Common myeloid progenitor, CD34-positive (primary cell): ENCODE measurements at regions not wholly inside any gene's neighbourhood (a gene's known extent, or its start where the extent isn't known, plus 50 kb on each side); places are given as distances from the start of the nearest gene placed in this dataset.

Source experiments
- CTCF ChIA-PET: fragments of 350-600 bp; sonication (Branson Sonifier 250); formaldehyde crosslinking; loops from one replicate; lab custom pipeline; 2021; ENCODE audit warnings: antibody characterized with exemption; lab: Charles Lee
- POLR2A ChIA-PET: fragments of 350-600 bp; sonication (Branson Sonifier 250); formaldehyde crosslinking; loops from one replicate; lab custom pipeline; 2021; ENCODE audit warnings: antibody characterized with exemption; lab: Charles Lee
- DNase-seq, 3 donors: peaks; one replicate each; pipeline versions ENCODE4 v3.0.0 to v3.0.0-alpha.2; 2013
- H3K27ac ChIP-seq, 2 experiments: 1 replicate in 1 of 2; 2 replicates in 1 of 2; pipeline ENCODE4 v1.7.0; 2013; ENCODE audit warnings: inconsistent platforms in 2 of 2, low read length in 2 of 2, mild to moderate bottlenecking in 2 of 2, low read depth in 1 of 2, moderate library complexity in 1 of 2; ENCODE audit not compliant: severe bottlenecking in 2 of 2, insufficient read depth in 1 of 2, poor library complexity in 1 of 2
- H3K27me3 ChIP-seq, 5 experiments: replicated peaks in 2 of 5; 1 replicate in 3 of 5; 2 replicates in 2 of 5; pipeline versions ENCODE4 v1.6.1 to v1.7.0; 2013; ENCODE audit warnings: low read length in 4 of 5, mild to moderate bottlenecking in 2 of 5, moderate library complexity in 2 of 5, inconsistent platforms in 1 of 5; ENCODE audit not compliant: insufficient read depth in 5 of 5, control insufficient read depth in 4 of 5
- H3K36me3 ChIP-seq, 4 experiments: 1 replicate in 2 of 4; 2 replicates in 2 of 4; pipeline versions ENCODE4 v1.6.1 to v1.7.0; 2013; ENCODE audit warnings: low read length in 3 of 4, control low read depth in 1 of 4, mild to moderate bottlenecking in 1 of 4; ENCODE audit not compliant: control insufficient read depth in 4 of 4, insufficient read depth in 4 of 4
- H3K4me1 ChIP-seq, 4 experiments: 1 replicate in 3 of 4; 2 replicates in 1 of 4; pipeline versions ENCODE4 v1.6.1 to v1.7.1; 2013; ENCODE audit warnings: low read length in 3 of 4, mild to moderate bottlenecking in 3 of 4, control low read depth in 1 of 4, inconsistent platforms in 1 of 4, moderate library complexity in 1 of 4; ENCODE audit not compliant: control insufficient read depth in 4 of 4, insufficient read depth in 4 of 4; ENCODE audit errors: control extremely low read depth in 1 of 4
- H3K4me3 ChIP-seq, 7 experiments: 1 replicate in 4 of 7; 2 replicates in 3 of 7; pipeline versions ENCODE4 v1.5.1 to v1.7.0; 2013; ENCODE audit warnings: mild to moderate bottlenecking in 7 of 7, low read length in 6 of 7, moderate library complexity in 6 of 7, inconsistent platforms in 2 of 7, low read depth in 2 of 7, control low read depth in 1 of 7; ENCODE audit not compliant: insufficient read depth in 4 of 7, control insufficient read depth in 1 of 7; ENCODE audit errors: extremely low read depth in 1 of 7
- H3K9me3 ChIP-seq, 5 experiments: 1 replicate in 4 of 5; 2 replicates in 1 of 5; pipeline versions ENCODE4 v1.6.1 to v1.7.1; 2013; ENCODE audit warnings: low read length in 4 of 5, mild to moderate bottlenecking in 2 of 5, inconsistent platforms in 1 of 5, low read depth in 1 of 5, moderate library complexity in 1 of 5; ENCODE audit not compliant: control insufficient read depth in 4 of 5, insufficient read depth in 2 of 5; ENCODE audit errors: control extremely low read depth in 1 of 5
- WGBS: methylation state at CpG from one replicate; pipeline ENCODE4 v1.1.5; 2013; ENCODE audit not compliant: insufficient coverage; 5-methylcytosine and 5-hydroxymethylcytosine counted together

DNA sequence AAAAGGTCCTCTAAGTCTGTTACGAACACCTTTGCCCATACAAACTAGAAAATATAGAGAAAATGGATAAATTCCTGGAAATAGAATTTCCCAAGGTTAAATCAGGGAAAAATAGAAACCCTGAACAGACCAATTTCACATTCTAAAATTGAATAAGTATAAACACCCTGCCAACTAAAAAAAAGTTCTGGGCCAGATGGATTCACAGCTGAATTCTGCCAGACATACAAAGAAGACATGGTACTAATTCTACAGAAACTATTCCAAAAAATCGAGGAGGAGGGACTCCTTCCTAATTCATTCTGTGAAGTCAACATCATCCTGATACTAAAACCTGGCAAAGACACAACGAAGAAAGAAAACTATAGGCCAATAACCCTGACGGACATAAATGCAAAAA is 400.4 kb upstream of the SEMA3A start:
- H3K36me3 ChIP-seq = no peaks in the 10 kb centered on the region
- H3K27me3 ChIP-seq = no peaks in the 10 kb centered on the region
- H3K9me3 ChIP-seq = peaks cover 0 to 2% (median 0%) of the 10 kb centered on the region in 5 experiments
- no peak for DNase-seq
- ChIA-PET POLR2A (no interaction called here), CTCF (no interaction called here)
- 93% methylated on average over 2 of the region's 4 CpGs for WGBS
- no peak overlapping the region for H3K4me3 ChIP-seq
- H3K4me1 ChIP-seq = no peaks in the 10 kb centered on the region
- no peak overlapping the region for H3K27ac ChIP-seq

DNA sequence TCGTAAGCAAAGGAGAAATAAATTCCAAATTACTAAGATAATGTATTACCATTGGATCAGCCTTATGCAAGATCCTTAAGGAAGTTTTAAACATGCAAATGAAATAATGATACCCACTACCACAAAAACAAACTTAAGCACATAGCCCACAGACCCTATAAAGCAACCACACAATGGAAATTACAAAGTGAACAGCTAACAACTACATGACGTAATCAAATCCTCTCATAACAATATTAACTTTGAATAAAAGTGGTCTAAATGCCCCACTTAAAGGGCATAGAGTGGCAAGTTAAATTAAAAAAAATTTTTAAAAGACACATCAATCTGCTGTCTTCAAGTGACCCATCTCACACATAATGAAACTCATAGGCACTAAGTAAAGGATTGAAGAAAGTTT is 397.3 kb upstream of the SEMA3A start:
- Histone ChIP-seq H3K9me3 (peaks cover 0 to 2% (median 0%) of the 10 kb centered on the region in 5 experiments), H3K4me1 (no peaks in the 10 kb centered on the region), H3K4me3 (no peak overlapping the region), H3K27ac (no peak overlapping the region), H3K36me3 (no peaks in the 10 kb centered on the region), H3K27me3 (no peaks in the 10 kb centered on the region)
- no CpG with 5 or more reads among the region's 2 CpGs for WGBS
- ChIA-PET POLR2A (no interaction called here), CTCF (no interaction called here)
- DNase-seq = no peak

DNA sequence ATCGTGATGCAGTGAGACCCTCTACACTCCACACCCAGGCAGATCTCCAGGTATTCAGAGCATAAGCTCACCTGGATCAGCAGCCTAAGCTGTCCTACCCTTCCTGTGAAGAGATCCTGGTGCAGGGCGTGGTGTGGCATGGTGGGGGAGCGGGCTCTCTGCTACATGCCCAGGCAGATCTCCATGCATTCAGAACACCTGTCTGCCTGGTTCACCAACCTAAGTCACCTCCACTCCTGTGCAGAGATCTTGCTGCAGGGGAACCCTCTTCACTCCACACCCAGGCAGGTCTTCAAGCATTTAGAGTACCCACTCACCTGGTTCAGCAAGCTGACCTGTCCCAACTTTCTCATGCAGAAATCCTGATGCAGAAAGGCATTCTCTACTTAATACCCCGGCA is 394.4 kb upstream of the SEMA3A start:
- ChIA-PET CTCF (no interaction called here), POLR2A (no interaction called here)
- DNase-seq = no peak
- no peaks in the 10 kb centered on the region for H3K9me3 ChIP-seq
- no peaks in the 10 kb centered on the region for H3K27me3 ChIP-seq
- 100% methylated on average over 3 of the region's 4 CpGs for WGBS
- no peak overlapping the region for H3K4me3 ChIP-seq
- no peaks in the 10 kb centered on the region for H3K36me3 ChIP-seq
- H3K27ac ChIP-seq = no peak overlapping the region
- H3K4me1 ChIP-seq = no peaks in the 10 kb centered on the region

DNA sequence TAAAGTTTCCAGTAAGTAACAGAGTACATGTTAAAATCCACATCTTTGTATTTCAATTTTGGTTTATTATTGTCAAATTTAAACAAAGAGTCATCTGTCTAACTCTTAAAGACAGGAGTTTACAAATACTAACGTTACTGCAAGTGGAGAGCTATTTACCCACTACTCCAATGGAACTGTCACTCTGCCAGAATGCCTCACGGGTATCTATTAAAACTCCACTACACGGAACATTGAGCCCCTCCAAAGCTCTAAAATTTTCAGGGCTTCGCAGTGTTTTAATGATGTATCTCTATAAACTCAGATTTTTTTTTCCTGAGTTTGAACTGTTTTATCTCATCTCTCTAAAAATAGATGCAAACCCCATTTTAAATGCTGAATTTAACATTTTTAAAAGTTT is 388.7 kb upstream of the SEMA3A start:
- Histone ChIP-seq H3K4me1 (no peaks in the 10 kb centered on the region), H3K27ac (no peak overlapping the region), H3K36me3 (no peaks in the 10 kb centered on the region), H3K9me3 (no peaks in the 10 kb centered on the region), H3K27me3 (no peaks in the 10 kb centered on the region), H3K4me3 (no peak overlapping the region)
- ChIA-PET CTCF (no interaction called here), POLR2A (no interaction called here)
- no peak for DNase-seq
- 95% methylated on average over 2 of the region's 4 CpGs for WGBS

DNA sequence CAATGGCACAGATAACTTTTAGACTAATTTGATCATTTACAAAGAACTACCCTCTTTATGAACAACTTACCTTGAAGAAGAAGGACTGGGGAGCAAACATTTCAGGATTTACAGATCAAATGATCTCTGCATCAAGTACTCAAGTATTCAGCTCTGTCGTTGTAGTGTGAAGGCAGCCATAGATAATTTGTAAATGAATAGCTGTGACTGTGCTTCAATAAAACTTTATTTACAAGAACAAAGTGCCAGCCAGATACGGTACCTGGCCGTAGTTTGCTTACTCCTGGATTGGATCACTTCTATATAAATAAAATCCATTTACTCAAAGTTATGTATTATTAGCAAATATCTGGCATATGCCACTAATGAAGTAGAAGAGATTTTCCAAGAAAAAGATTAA is 388.2 kb upstream of the SEMA3A start:
- WGBS = no CpG with 5 or more reads among the region's 3 CpGs
- Histone ChIP-seq H3K27ac (no peak overlapping the region), H3K36me3 (no peaks in the 10 kb centered on the region), H3K9me3 (no peaks in the 10 kb centered on the region), H3K4me3 (no peak overlapping the region), H3K27me3 (no peaks in the 10 kb centered on the region), H3K4me1 (no peaks in the 10 kb centered on the region)
- DNase-seq = no peak
- CTCF ChIA-PET = no interaction called here
- POLR2A ChIA-PET = no interaction called here

DNA sequence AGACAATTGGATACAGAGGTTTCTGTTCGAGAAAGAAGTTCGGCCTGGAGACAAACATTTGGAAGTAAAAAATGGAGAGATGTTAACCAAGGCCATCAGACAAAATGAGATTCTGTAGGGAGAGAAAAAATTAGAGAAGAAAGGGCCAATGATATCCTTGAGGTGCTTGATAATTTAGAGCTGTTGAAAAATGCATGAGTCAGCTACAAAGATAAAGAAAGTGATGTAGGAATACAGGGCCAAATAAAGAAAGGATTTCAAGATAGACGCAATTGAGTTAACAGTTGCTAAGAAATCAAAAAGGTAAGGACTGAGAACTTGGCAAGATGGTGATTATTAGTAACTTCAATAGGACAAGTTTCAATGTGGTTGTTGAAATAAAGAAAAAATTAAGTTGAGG is 384.2 kb upstream of the SEMA3A start:
- DNase-seq = no peak
- no peaks in the 10 kb centered on the region for H3K27me3 ChIP-seq
- WGBS = 100% methylated on average over 3 of the region's 3 CpGs
- H3K27ac ChIP-seq = no peak overlapping the region
- no peaks in the 10 kb centered on the region for H3K36me3 ChIP-seq
- ChIA-PET POLR2A (no interaction called here), CTCF (no interaction called here)
- no peaks in the 10 kb centered on the region for H3K9me3 ChIP-seq
- no peaks in the 10 kb centered on the region for H3K4me1 ChIP-seq
- H3K4me3 ChIP-seq = no peak overlapping the region

DNA sequence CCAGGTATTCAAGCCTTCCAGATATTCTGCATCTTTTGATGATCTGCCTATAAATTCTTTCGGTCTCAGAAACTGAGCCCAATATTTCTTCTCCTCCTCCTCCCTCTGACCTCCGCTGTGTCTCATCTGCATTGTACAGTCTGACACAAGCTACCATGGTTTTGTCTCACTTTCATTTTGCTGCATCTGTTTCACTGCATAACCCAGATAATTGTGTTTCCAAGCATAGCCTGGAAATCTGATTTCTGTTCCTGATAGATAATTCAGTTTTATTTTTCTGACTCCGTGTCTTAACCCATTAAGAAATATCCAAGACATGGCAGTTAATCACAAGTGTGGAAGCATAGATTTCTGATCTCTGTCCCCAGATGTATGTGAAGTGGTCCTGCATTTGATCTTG is 374.2 kb upstream of the SEMA3A start:
- POLR2A ChIA-PET = no interaction called here
- no peak overlapping the region for H3K27ac ChIP-seq
- 96% methylated on average over 3 of the region's 3 CpGs for WGBS
- no peaks in the 10 kb centered on the region for H3K9me3 ChIP-seq
- H3K36me3 ChIP-seq = no peaks in the 10 kb centered on the region
- CTCF ChIA-PET = no interaction called here
- H3K4me1 ChIP-seq = no peaks in the 10 kb centered on the region
- H3K27me3 ChIP-seq = no peaks in the 10 kb centered on the region
- no peak for DNase-seq
- no peak overlapping the region for H3K4me3 ChIP-seq
